CD4-positive, alpha-beta memory T cell (primary cell): ENCODE measurements at regions not wholly inside any gene's neighbourhood (a gene's known extent, or its start where the extent isn't known, plus 50 kb on each side); places are given as distances from the start of the nearest gene placed in this dataset.
"Not testable (repeated sequence)": the region's sequence is repeated elsewhere in the genome, so short reads cannot be mapped to it uniquely, and the experiment has no call there.

ENCODE experiments used
- CTCF ChIA-PET: fragments of 350-600 bp; sonication (Branson Sonifier 250); formaldehyde crosslinking; loops from one replicate; lab custom pipeline; 2021; ENCODE audit warnings: inconsistent platforms; ENCODE audit not compliant: partially characterized antibody; lab: Charles Lee
- POLR2A ChIA-PET: fragments of 350-600 bp; sonication (Branson Sonifier 250); formaldehyde crosslinking; loops from one replicate; lab custom pipeline; 2021; ENCODE audit not compliant: partially characterized antibody; lab: Charles Lee
- DNase-seq, 5 donors: peaks; one replicate each; pipeline versions ENCODE4 v3.0.0 to v3.0.0-alpha.2; 2020 to 2022; ENCODE audit warnings: mixed read lengths in 1 of 5
- H3K27ac ChIP-seq: one replicate; pipeline ENCODE4 v1.7.0; 2013; ENCODE audit warnings: low read depth, low read length
- H3K27me3 ChIP-seq: 2 replicates; pipeline ENCODE4 v1.7.0; 2013; ENCODE audit warnings: mild to moderate bottlenecking, low read length, moderate library complexity; ENCODE audit not compliant: insufficient read depth
- H3K36me3 ChIP-seq: 2 replicates; pipeline ENCODE4 v1.7.0; 2013; ENCODE audit warnings: mild to moderate bottlenecking, low read length, moderate library complexity; ENCODE audit not compliant: insufficient read depth
- H3K4me1 ChIP-seq: 2 replicates; pipeline ENCODE4 v1.7.0; 2013; ENCODE audit warnings: mild to moderate bottlenecking, low read length, moderate library complexity; ENCODE audit not compliant: insufficient read depth
- H3K4me3 ChIP-seq, 2 donors: one replicate each; pipeline ENCODE4 v1.7.0; 2013; ENCODE audit warnings: low read length in 2 of 2, mild to moderate bottlenecking in 1 of 2
- H3K9me3 ChIP-seq, 2 donors: one replicate each; pipeline ENCODE4 v1.7.0; 2013; ENCODE audit warnings: low read length in 2 of 2, control low read depth in 1 of 2; ENCODE audit not compliant: control insufficient read depth in 1 of 2
- H3K27ac Mint-ChIP-seq, 7 donors: one replicate each; pipeline ENCODE4 v1.8.0; 2020 to 2021; ENCODE audit warnings: mixed read lengths in 7 of 7, mild to moderate bottlenecking in 6 of 7, inconsistent platforms in 3 of 7, moderate library complexity in 3 of 7
- H3K27me3 Mint-ChIP-seq, 2 donors: one replicate each; pipeline ENCODE4 v1.8.0; 2020 to 2021; ENCODE audit warnings: mixed read lengths in 2 of 2
- H3K36me3 Mint-ChIP-seq, 2 donors: one replicate each; pipeline ENCODE4 v1.8.0; 2020 to 2021; ENCODE audit warnings: mixed read lengths in 2 of 2, inconsistent platforms in 1 of 2, mild to moderate bottlenecking in 1 of 2
- H3K4me1 Mint-ChIP-seq, 4 donors: one replicate each; pipeline ENCODE4 v1.8.0; 2020 to 2021; ENCODE audit warnings: mixed read lengths in 4 of 4, mild to moderate bottlenecking in 1 of 4
- H3K4me3 Mint-ChIP-seq, 8 donors: one replicate each; pipeline ENCODE4 v1.8.0; 2020 to 2021; ENCODE audit warnings: mixed read lengths in 8 of 8, mild to moderate bottlenecking in 7 of 8, moderate library complexity in 6 of 8, inconsistent platforms in 3 of 8
- H3K9me3 Mint-ChIP-seq, 8 donors: one replicate each; pipeline ENCODE4 v1.8.0; 2020 to 2021; ENCODE audit warnings: mixed read lengths in 8 of 8, mild to moderate bottlenecking in 5 of 8, inconsistent platforms in 3 of 8, moderate library complexity in 1 of 8
- intact Hi-C: fragments of 100-400 bp; cut with micrococcal nuclease; formaldehyde crosslinking; loops from one replicate; pipeline ENCODE4 v1.15.1; 2023

GRCh38 chr14:28303248-28303647, 463.3 kb upstream of the FOXG1 start:
- no peaks in the 10 kb centered on the region for H3K27me3 ChIP-seq
- Mint-ChIP-seq H3K4me1 (no peaks in the 10 kb centered on the region), H3K27ac (no peak overlapping the region), H3K9me3 (peaks cover 0 to 26% (median 18%) of the 10 kb centered on the region in 8 donors), H3K4me3 (no peak overlapping the region), H3K27me3 (no peaks in the 10 kb centered on the region), H3K36me3 (no peaks in the 10 kb centered on the region)
- no peak for DNase-seq
- ChIA-PET CTCF (no interaction called here), POLR2A (no interaction called here)
- H3K36me3 ChIP-seq = no peaks in the 10 kb centered on the region
- no peaks in the 10 kb centered on the region for H3K4me1 ChIP-seq
- no peak overlapping the region for H3K4me3 ChIP-seq
- peaks cover 0 to 7% of the 10 kb centered on the region in 2 donors for H3K9me3 ChIP-seq
- intact Hi-C loops = no loop called here
- H3K27ac ChIP-seq = no peak overlapping the region

GRCh38 chr14:28305938-28306337, 460.6 kb upstream of the FOXG1 start:
- no peak overlapping the region for H3K4me3 Mint-ChIP-seq
- no peaks in the 10 kb centered on the region for H3K36me3 ChIP-seq
- H3K9me3 ChIP-seq = peaks cover 0 to 2% of the 10 kb centered on the region in 2 donors
- no peak overlapping the region for H3K27ac ChIP-seq
- no peaks in the 10 kb centered on the region for H3K27me3 Mint-ChIP-seq
- no peaks in the 10 kb centered on the region for H3K27me3 ChIP-seq
- ChIA-PET POLR2A (interaction anchor here (0.7 kb wide), 1 partner anchor 17 kb away, joined by 3 read pairs; no protein-coding TSS in a partner anchor), CTCF (no interaction called here)
- H3K4me1 Mint-ChIP-seq = no peaks in the 10 kb centered on the region
- H3K4me3 ChIP-seq = no peak overlapping the region
- H3K4me1 ChIP-seq = no peaks in the 10 kb centered on the region
- intact Hi-C loops = no loop called here
- H3K27ac Mint-ChIP-seq = no peak overlapping the region
- H3K36me3 Mint-ChIP-seq = no peaks in the 10 kb centered on the region
- no peak for DNase-seq
- peaks cover 0 to 26% (median 10%) of the 10 kb centered on the region in 8 donors for H3K9me3 Mint-ChIP-seq

- Histone ChIP-seq H3K27me3 (no peaks in the 10 kb centered on the region), H3K27ac (no peak overlapping the region), H3K4me3 (no peak overlapping the region), H3K36me3 (no peaks in the 10 kb centered on the region), H3K9me3 (no peaks in the 10 kb centered on the region), H3K4me1 (no peaks in the 10 kb centered on the region)
- ChIA-PET CTCF (no interaction called here), POLR2A (no interaction called here)
- intact Hi-C loops = no loop called here
- Mint-ChIP-seq H3K4me1 (no peaks in the 10 kb centered on the region), H3K36me3 (no peaks in the 10 kb centered on the region), H3K4me3 (no peak overlapping the region), H3K9me3 (peaks cover 0 to 25% (median 11%) of the 10 kb centered on the region in 8 donors), H3K27me3 (no peaks in the 10 kb centered on the region), H3K27ac (no peak overlapping the region)
- DNase-seq = no peak
Observed at GRCh38 chr14:28307506-28307905, 459.1 kb upstream of the FOXG1 start.

- no peak overlapping the region for H3K27ac Mint-ChIP-seq
- no peak overlapping the region for H3K4me3 Mint-ChIP-seq
- intact Hi-C loops = no loop called here
- no peaks in the 10 kb centered on the region for H3K4me1 Mint-ChIP-seq
- H3K27me3 ChIP-seq = no peaks in the 10 kb centered on the region
- POLR2A ChIA-PET = no interaction called here
- no peak for DNase-seq
- H3K9me3 ChIP-seq = no peaks in the 10 kb centered on the region
- no peaks in the 10 kb centered on the region for H3K36me3 ChIP-seq
- no peaks in the 10 kb centered on the region for H3K4me1 ChIP-seq
- peaks cover 0 to 18% (median 9%) of the 10 kb centered on the region in 8 donors for H3K9me3 Mint-ChIP-seq
- no peak overlapping the region for H3K27ac ChIP-seq
- H3K4me3 ChIP-seq = no peak overlapping the region
- no peaks in the 10 kb centered on the region for H3K36me3 Mint-ChIP-seq
- no peaks in the 10 kb centered on the region for H3K27me3 Mint-ChIP-seq
- CTCF ChIA-PET = no interaction called here
Observed at GRCh38 chr14:28308734-28309133, 457.9 kb upstream of the FOXG1 start.

- H3K9me3 Mint-ChIP-seq, H3K27me3 Mint-ChIP-seq, H3K4me3 ChIP-seq, H3K27me3 ChIP-seq, H3K27ac Mint-ChIP-seq, H3K4me1 Mint-ChIP-seq, H3K36me3 Mint-ChIP-seq, H3K27ac ChIP-seq, POLR2A ChIA-PET, DNase-seq, H3K4me1 ChIP-seq, intact Hi-C loops, H3K36me3 ChIP-seq, CTCF ChIA-PET, H3K9me3 ChIP-seq, H3K4me3 Mint-ChIP-seq: not testable (repeated sequence)
Observed at GRCh38 chr14:28317890-28318675, 448.5 kb upstream of the FOXG1 start.

GRCh38 chr14:28321475-28322244, 444.9 kb upstream of the FOXG1 start:
- H3K27me3 Mint-ChIP-seq = no peaks in the 10 kb centered on the region
- Histone ChIP-seq H3K9me3 (no peaks in the 10 kb centered on the region), H3K27ac (no peak overlapping the region), H3K36me3 (no peaks in the 10 kb centered on the region), H3K4me3 (no peak overlapping the region), H3K27me3 (no peaks in the 10 kb centered on the region), H3K4me1 (no peaks in the 10 kb centered on the region)
- intact Hi-C loops = no loop called here
- H3K36me3 Mint-ChIP-seq = no peaks in the 10 kb centered on the region
- no peak overlapping the region for H3K4me3 Mint-ChIP-seq
- H3K27ac Mint-ChIP-seq = no peak overlapping the region
- peaks cover 0 to 8% (median 3%) of the 10 kb centered on the region in 8 donors for H3K9me3 Mint-ChIP-seq
- CTCF ChIA-PET = no interaction called here
- POLR2A ChIA-PET = no interaction called here
- no peaks in the 10 kb centered on the region for H3K4me1 Mint-ChIP-seq
- DNase-seq = no peak

GRCh38 chr14:28323366-28323765, 443.2 kb upstream of the FOXG1 start:
- Histone ChIP-seq H3K27ac (no peak overlapping the region), H3K4me3 (no peak overlapping the region), H3K27me3 (no peaks in the 10 kb centered on the region), H3K36me3 (no peaks in the 10 kb centered on the region), H3K4me1 (no peaks in the 10 kb centered on the region), H3K9me3 (no peaks in the 10 kb centered on the region)
- CTCF ChIA-PET = no interaction called here
- peaks cover 0 to 8% (median 4%) of the 10 kb centered on the region in 8 donors for H3K9me3 Mint-ChIP-seq
- DNase-seq = no peak
- intact Hi-C loops = no loop called here
- H3K27me3 Mint-ChIP-seq = no peaks in the 10 kb centered on the region
- H3K27ac Mint-ChIP-seq = no peak overlapping the region
- no peaks in the 10 kb centered on the region for H3K4me1 Mint-ChIP-seq
- no peaks in the 10 kb centered on the region for H3K36me3 Mint-ChIP-seq
- POLR2A ChIA-PET = interaction anchor here (0.6 kb wide), 1 partner anchor 17 kb away, joined by 3 read pairs; no protein-coding TSS in a partner anchor
- H3K4me3 Mint-ChIP-seq = no peak overlapping the region
